ENCODE measurements at regions not wholly inside any gene's neighbourhood (a gene's known extent, or its start where the extent isn't known, plus 50 kb on each side); places are given as distances from the start of the nearest gene placed in this dataset.

DNA sequence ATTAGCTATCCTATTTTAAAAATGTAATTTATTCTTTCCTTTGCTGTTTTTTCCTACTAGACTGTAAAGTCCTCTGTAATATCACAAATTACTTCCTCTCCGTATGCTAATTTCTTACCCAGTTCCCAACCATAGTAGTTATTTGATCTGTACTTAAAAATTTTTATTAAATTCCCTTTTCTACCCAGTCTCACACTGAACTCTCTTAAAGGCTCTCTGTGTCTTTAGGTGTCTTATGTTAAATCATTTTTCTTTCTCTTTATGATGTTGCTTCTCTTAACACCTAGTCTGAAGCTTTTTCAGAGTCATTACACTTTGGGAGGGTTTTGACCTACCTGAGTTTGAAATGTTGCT, 378.6 kb downstream of the NSUN3 start:
- Histone ChIP-seq H3K4me1 (replicated peaks in 1 of 4; ENCODE audit: control insufficient read depth in 3 of 4, insufficient read depth in 4 of 4, low read length in 3 of 4) (no peaks in the 10 kb centered on the region), H3K23me2 (ENCODE audit: low read depth, low read length) (no peaks in the 10 kb centered on the region), H4K5ac (ENCODE audit: insufficient read length, low read depth, low read length) (no peak overlapping the region), H3K14ac (ENCODE audit: insufficient read length) (no peak overlapping the region), H2BK5ac (ENCODE audit: low read depth, low read length) (no peak overlapping the region), H3K79me2 (ENCODE audit: control insufficient read depth in 1 of 2, insufficient read depth in 2 of 2, low read length in 2 of 2) (no peaks in the 10 kb centered on the region), H4K8ac (ENCODE audit: extremely low read depth, insufficient read depth, low read length) (no peak overlapping the region), H3K36me3 (ENCODE audit: control insufficient read depth in 2 of 4, insufficient read depth in 4 of 4, low read length in 3 of 4) (no peaks in the 10 kb centered on the region), H2BK120ac (replicated peaks; ENCODE audit: low read depth, low read length) (no peak overlapping the region), H3K4ac (replicated peaks; ENCODE audit: insufficient read length, low read depth, low read length) (no peak overlapping the region), H2BK15ac (ENCODE audit: low read length) (no peak overlapping the region), H2AFZ (ENCODE audit: low read length) (no peak overlapping the region), H2BK12ac (ENCODE audit: low read depth, low read length) (no peak overlapping the region), H3K27ac (ENCODE audit: low read depth, low read length) (no peak overlapping the region), H4K20me1 (replicated peaks in 1 of 2; ENCODE audit: control insufficient read depth in 1 of 2, insufficient read depth in 2 of 2, low read length in 2 of 2) (no peaks in the 10 kb centered on the region), H3K4me2 (ENCODE audit: insufficient read depth in 1 of 2, low read depth in 2 of 2, low read length in 2 of 2) (no peak overlapping the region), H3K4me3 (ENCODE audit: extremely low read depth in 1 of 4, insufficient read depth in 2 of 4, low read depth in 3 of 4, low read length in 4 of 4) (no peak overlapping the region), H3K79me1 (ENCODE audit: low read depth, low read length) (no peaks in the 10 kb centered on the region), H3K18ac (ENCODE audit: extremely low read depth, low read length) (no peak overlapping the region), H3K23ac (ENCODE audit: insufficient read length) (no peak overlapping the region), H3K9me3 (ENCODE audit: insufficient read depth in 2 of 2, low read depth in 1 of 2, low read length in 1 of 2) (no peaks in the 10 kb centered on the region), H2AK5ac (ENCODE audit: low read depth, low read length) (no peak overlapping the region), H3K27me3 (replicated peaks in 1 of 4; ENCODE audit: control insufficient read depth in 3 of 4, extremely low read depth in 1 of 4, insufficient read depth in 3 of 4, low read length in 3 of 4) (no peaks in the 10 kb centered on the region), H3K56ac (replicated peaks; ENCODE audit: insufficient read length, low read depth, low read length) (no peak overlapping the region), H2BK20ac (ENCODE audit: low read length) (no peak overlapping the region), H4K91ac (replicated peaks; ENCODE audit: insufficient read length, low read length) (no peak overlapping the region), H3K9ac (replicated peaks in 1 of 4; ENCODE audit: extremely low read depth in 1 of 4, low read depth in 3 of 4, low read length in 3 of 4) (no peak overlapping the region)
- no peak for DNase-seq (ENCODE audit: low read depth in 1 of 2, low spot score in 2 of 2)
- ChIA-PET CTCF (ENCODE audit: partially characterized antibody) (interaction anchor here (0.5 to 1.1 kb wide), 2 partner anchors 10 to 1427 kb away, joined by 3 read pairs; no protein-coding TSS in a partner anchor), POLR2A (ENCODE audit: partially characterized antibody) (no interaction called here)
- FAIRE-seq = no peak
- 91% methylated on average over 1 of the region's 1 CpG; no CpG with 5 or more reads in 1 of the 2 experiments for WGBS, 2 experiments (ENCODE audit: extremely low coverage in 1 of 2, insufficient coverage in 1 of 2, insufficient read length in 1 of 2, insufficient replicate concordance in 2 of 2, low coverage in 1 of 2, low lambda C conversion rate in 2 of 2, missing lambda C conversion rate in 1 of 2)
- TF ChIP-seq EZH2 (IDR thresholded peaks at IDR 0.05; ENCODE audit: low read depth, low read length, severe bottlenecking) = no peak
- TF ChIP-seq SIX5 (IDR thresholded peaks at IDR 0.05; ENCODE audit: low read depth, low read length) = no peak
- TF ChIP-seq, protein P1, sequence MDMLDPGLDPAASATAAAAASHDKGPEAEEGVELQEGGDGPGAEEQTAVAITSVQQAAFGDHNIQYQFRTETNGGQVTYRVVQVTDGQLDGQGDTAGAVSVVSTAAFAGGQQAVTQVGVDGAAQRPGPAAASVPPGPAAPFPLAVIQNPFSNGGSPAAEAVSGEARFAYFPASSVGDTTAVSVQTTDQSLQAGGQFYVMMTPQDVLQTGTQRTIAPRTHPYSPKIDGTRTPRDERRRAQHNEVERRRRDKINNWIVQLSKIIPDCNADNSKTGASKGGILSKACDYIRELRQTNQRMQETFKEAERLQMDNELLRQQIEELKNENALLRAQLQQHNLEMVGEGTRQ (IDR thresholded peaks at IDR 0.05; ENCODE audit: low read length) = no peak
- no peak for TF ChIP-seq NRF1 (IDR thresholded peaks at IDR 0.05; ENCODE audit: low read depth, low read length)

Data from H1 (cell line).